WTC11 (cell line): ENCODE measurements at regions not wholly inside any gene's neighbourhood (a gene's known extent, or its start where the extent isn't known, plus 50 kb on each side); places are given as distances from the start of the nearest gene placed in this dataset.

Source experiments
- CTCF ChIP-seq: fragments of 200-600 bp; IDR thresholded peaks from 2 replicates; pipeline ENCODE4 v1.8.0; 2022; ENCODE audit warnings: antibody characterized with exemption
- ESRRA ChIP-seq: sonication (generic); formaldehyde crosslinking; IDR thresholded peaks from 2 replicates; pipeline ENCODE4 v1.8.1; 2022; ENCODE audit warnings: mild to moderate bottlenecking, missing genetic modification reagents, borderline replicate concordance
- MAX ChIP-seq: sonication (generic); formaldehyde crosslinking; IDR thresholded peaks from 2 replicates; pipeline ENCODE4 v1.8.0; 2022; ENCODE audit warnings: mild to moderate bottlenecking, missing genetic modification reagents
- SMAD3 ChIP-seq: sonication (generic); formaldehyde crosslinking; IDR thresholded peaks from 2 replicates; pipeline ENCODE4 v1.8.0; 2022; ENCODE audit warnings: missing genetic modification reagents, mild to moderate bottlenecking, borderline replicate concordance
- TF ChIP-seq, protein P1 (sequence below): sonication (generic); formaldehyde crosslinking; IDR thresholded peaks from 2 replicates; pipeline ENCODE4 v1.8.0; 2023; ENCODE audit warnings: missing genetic modification reagents, mild to moderate bottlenecking, borderline replicate concordance

GRCh38 chr1:221087919-221088318 lies 208.7 kb downstream of the HLX start:
- TF ChIP-seq MAX (CRISPR knock-in tag): no peak
- no peak for TF ChIP-seq CTCF
- TF ChIP-seq, protein P1, sequence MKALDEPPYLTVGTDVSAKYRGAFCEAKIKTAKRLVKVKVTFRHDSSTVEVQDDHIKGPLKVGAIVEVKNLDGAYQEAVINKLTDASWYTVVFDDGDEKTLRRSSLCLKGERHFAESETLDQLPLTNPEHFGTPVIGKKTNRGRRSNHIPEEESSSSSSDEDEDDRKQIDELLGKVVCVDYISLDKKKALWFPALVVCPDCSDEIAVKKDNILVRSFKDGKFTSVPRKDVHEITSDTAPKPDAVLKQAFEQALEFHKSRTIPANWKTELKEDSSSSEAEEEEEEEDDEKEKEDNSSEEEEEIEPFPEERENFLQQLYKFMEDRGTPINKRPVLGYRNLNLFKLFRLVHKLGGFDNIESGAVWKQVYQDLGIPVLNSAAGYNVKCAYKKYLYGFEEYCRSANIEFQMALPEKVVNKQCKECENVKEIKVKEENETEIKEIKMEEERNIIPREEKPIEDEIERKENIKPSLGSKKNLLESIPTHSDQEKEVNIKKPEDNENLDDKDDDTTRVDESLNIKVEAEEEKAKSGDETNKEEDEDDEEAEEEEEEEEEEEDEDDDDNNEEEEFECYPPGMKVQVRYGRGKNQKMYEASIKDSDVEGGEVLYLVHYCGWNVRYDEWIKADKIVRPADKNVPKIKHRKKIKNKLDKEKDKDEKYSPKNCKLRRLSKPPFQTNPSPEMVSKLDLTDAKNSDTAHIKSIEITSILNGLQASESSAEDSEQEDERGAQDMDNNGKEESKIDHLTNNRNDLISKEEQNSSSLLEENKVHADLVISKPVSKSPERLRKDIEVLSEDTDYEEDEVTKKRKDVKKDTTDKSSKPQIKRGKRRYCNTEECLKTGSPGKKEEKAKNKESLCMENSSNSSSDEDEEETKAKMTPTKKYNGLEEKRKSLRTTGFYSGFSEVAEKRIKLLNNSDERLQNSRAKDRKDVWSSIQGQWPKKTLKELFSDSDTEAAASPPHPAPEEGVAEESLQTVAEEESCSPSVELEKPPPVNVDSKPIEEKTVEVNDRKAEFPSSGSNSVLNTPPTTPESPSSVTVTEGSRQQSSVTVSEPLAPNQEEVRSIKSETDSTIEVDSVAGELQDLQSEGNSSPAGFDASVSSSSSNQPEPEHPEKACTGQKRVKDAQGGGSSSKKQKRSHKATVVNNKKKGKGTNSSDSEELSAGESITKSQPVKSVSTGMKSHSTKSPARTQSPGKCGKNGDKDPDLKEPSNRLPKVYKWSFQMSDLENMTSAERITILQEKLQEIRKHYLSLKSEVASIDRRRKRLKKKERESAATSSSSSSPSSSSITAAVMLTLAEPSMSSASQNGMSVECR (CRISPR knock-in tag): no peak
- TF ChIP-seq ESRRA (CRISPR knock-in tag): no peak
- no peak for TF ChIP-seq SMAD3 (CRISPR knock-in tag)
